ENCODE measurements at regions not wholly inside any gene's neighbourhood (a gene's known extent, or its start where the extent isn't known, plus 50 kb on each side); places are given as distances from the start of the nearest gene placed in this dataset.

GRCh38 chr7:46463170-46463569, 542.1 kb upstream of the IGFBP3 start:
- no peak for DNase-seq

GRCh38 chr7:46461334-46461777, 540.3 kb upstream of the IGFBP3 start:
- peak; percentile 5 for DNase-seq

GRCh38 chr7:46459942-46460341, 538.9 kb upstream of the IGFBP3 start:
- no peak for DNase-seq

GRCh38 chr7:46454816-46455215, 533.7 kb upstream of the IGFBP3 start:
- no peak for DNase-seq

- no peak for DNase-seq
Observed at GRCh38 chr7:46452561-46453135, 531.6 kb upstream of the IGFBP3 start.

GRCh38 chr7:46451846-46452245, 530.8 kb upstream of the IGFBP3 start:
- no peak for DNase-seq

- DNase-seq = no peak
Observed at GRCh38 chr7:46450886-46451285, 529.8 kb upstream of the IGFBP3 start.

GRCh38 chr7:46450425-46450824, 529.4 kb upstream of the IGFBP3 start:
- no peak for DNase-seq

GRCh38 chr7:46449743-46450142, 528.7 kb upstream of the IGFBP3 start:
- no peak for DNase-seq

GRCh38 chr7:46448478-46448877, 527.4 kb upstream of the IGFBP3 start:
- DNase-seq = no peak

- no peak for DNase-seq
Observed at GRCh38 chr7:46446151-46446550, 525.1 kb upstream of the IGFBP3 start.

- no peak for DNase-seq
Observed at GRCh38 chr7:46444256-46444655, 523.2 kb upstream of the IGFBP3 start.

GRCh38 chr7:46440186-46440585, 519.1 kb upstream of the IGFBP3 start:
- DNase-seq = no peak

GRCh38 chr7:46432708-46433107, 511.6 kb upstream of the IGFBP3 start:
- no peak for DNase-seq

- no peak for DNase-seq
Observed at GRCh38 chr7:46428295-46428694, 507.2 kb upstream of the IGFBP3 start.

- DNase-seq = no peak
Observed at GRCh38 chr7:46424934-46425333, 503.9 kb upstream of the IGFBP3 start.

- DNase-seq = no peak
Observed at GRCh38 chr7:46421441-46422230, 500.6 kb upstream of the IGFBP3 start.

GRCh38 chr7:46414946-46415345, 493.9 kb upstream of the IGFBP3 start:
- no peak for DNase-seq

- DNase-seq = no peak
Observed at GRCh38 chr7:46411236-46411635, 490.2 kb upstream of the IGFBP3 start.

GRCh38 chr7:46407125-46407524, 486.1 kb upstream of the IGFBP3 start:
- no peak for DNase-seq

- no peak for DNase-seq
Observed at GRCh38 chr7:46397591-46397990, 476.5 kb upstream of the IGFBP3 start.

- no peak for DNase-seq
Observed at GRCh38 chr7:46396481-46396880, 475.4 kb upstream of the IGFBP3 start.

GRCh38 chr7:46393142-46393541, 472.1 kb upstream of the IGFBP3 start:
- DNase-seq = no peak

All from GF-D8 (cell line).